ENCODE measurements at regions not wholly inside any gene's neighbourhood (a gene's known extent, or its start where the extent isn't known, plus 50 kb on each side); places are given as distances from the start of the nearest gene placed in this dataset.

- H3K4me3 ChIP-seq, result no peak overlapping the region
- H3K9me3 ChIP-seq, result no peaks in the 10 kb centered on the region
- no peaks in the 10 kb centered on the region for H3K27me3 ChIP-seq
- TF ChIP-seq CTCF (IDR thresholded peaks at IDR 0.05), result no peak
- DNase-seq (ENCODE audit: low spot score), result no peak
- H3K27ac ChIP-seq, result no peak overlapping the region
- no peaks in the 10 kb centered on the region for H3K4me1 ChIP-seq
- no peaks in the 10 kb centered on the region for H3K36me3 ChIP-seq
These were observed 901.2 kb upstream of the COX7C start for GRCh38 chr5:85716344-85717202.

- DNase-seq (ENCODE audit: low spot score), result no peak
- no peak for TF ChIP-seq CTCF (IDR thresholded peaks at IDR 0.05)
- H3K27me3 ChIP-seq, result no peaks in the 10 kb centered on the region
- H3K36me3 ChIP-seq, result no peaks in the 10 kb centered on the region
- no peaks in the 10 kb centered on the region for H3K9me3 ChIP-seq
- no peak overlapping the region for H3K4me3 ChIP-seq
- H3K4me1 ChIP-seq, result no peaks in the 10 kb centered on the region
- H3K27ac ChIP-seq, result no peak overlapping the region
These were observed 900.6 kb upstream of the COX7C start for GRCh38 chr5:85717203-85717563.

- Histone ChIP-seq H3K36me3 (no peaks in the 10 kb centered on the region), H3K4me3 (no peak overlapping the region), H3K4me1 (no peaks in the 10 kb centered on the region), H3K9me3 (no peaks in the 10 kb centered on the region), H3K27ac (no peak overlapping the region), H3K27me3 (no peaks in the 10 kb centered on the region)
- TF ChIP-seq CTCF (IDR thresholded peaks at IDR 0.05), result no peak
- DNase-seq (ENCODE audit: low spot score), result no peak
These were observed 885.6 kb upstream of the COX7C start for GRCh38 chr5:85732185-85732584.

- H3K27me3 ChIP-seq, result no peaks in the 10 kb centered on the region
- H3K27ac ChIP-seq, result no peak overlapping the region
- TF ChIP-seq CTCF (IDR thresholded peaks at IDR 0.05), result no peak
- no peak overlapping the region for H3K4me3 ChIP-seq
- H3K4me1 ChIP-seq, result no peaks in the 10 kb centered on the region
- no peaks in the 10 kb centered on the region for H3K9me3 ChIP-seq
- no peak for DNase-seq (ENCODE audit: low spot score)
- no peaks in the 10 kb centered on the region for H3K36me3 ChIP-seq
These were observed 875.8 kb upstream of the COX7C start for GRCh38 chr5:85741972-85742371.

GRCh38 chr5:85760519-85760918, 857.2 kb upstream of the COX7C start:
- DNase-seq (ENCODE audit: low spot score), result no peak
- Histone ChIP-seq H3K9me3 (peaks cover 0 to 4% of the 10 kb centered on the region in 2 donors), H3K27me3 (no peaks in the 10 kb centered on the region), H3K27ac (no peak overlapping the region), H3K4me1 (no peaks in the 10 kb centered on the region), H3K4me3 (no peak overlapping the region), H3K36me3 (no peaks in the 10 kb centered on the region)
- no peak for TF ChIP-seq CTCF (IDR thresholded peaks at IDR 0.05)

- no peaks in the 10 kb centered on the region for H3K4me1 ChIP-seq
- no peak for DNase-seq (ENCODE audit: low spot score)
- no peaks in the 10 kb centered on the region for H3K36me3 ChIP-seq
- no peaks in the 10 kb centered on the region for H3K27me3 ChIP-seq
- H3K4me3 ChIP-seq, result no peak overlapping the region
- H3K27ac ChIP-seq, result no peak overlapping the region
- peaks cover 3 to 25% of the 10 kb centered on the region in 2 donors for H3K9me3 ChIP-seq
- no peak for TF ChIP-seq CTCF (IDR thresholded peaks at IDR 0.05)
These were observed 848.4 kb upstream of the COX7C start for GRCh38 chr5:85769347-85769746.

Data from right atrium auricular region (tissue), 2 donors.